Activated CD8-positive, alpha-beta T cell treated with anti-CD3 and anti-CD28 coated beads, Interleukin-2, amount 10 ng/mL, durations not matched to agents 7 days and 5 days (primary cell): ENCODE measurements at regions not wholly inside any gene's neighbourhood (a gene's known extent, or its start where the extent isn't known, plus 50 kb on each side); places are given as distances from the start of the nearest gene placed in this dataset.

ENCODE experiments used
- ATAC-seq: fragments of 150-1000 bp; cut with Tn5 transposase; one replicate; pipeline ENCODE4 v1.10.0; 2021; ENCODE audit warnings: moderate library complexity
- CTCF ChIA-PET: fragments of 350-600 bp; sonication (Branson Sonifier 250); formaldehyde crosslinking; loops from one replicate; lab custom pipeline; 2021; ENCODE audit warnings: antibody characterized with exemption; lab: Charles Lee
- POLR2A ChIA-PET: fragments of 350-600 bp; sonication (Branson Sonifier 250); formaldehyde crosslinking; loops from one replicate; lab custom pipeline; 2021; ENCODE audit warnings: antibody characterized with exemption; lab: Charles Lee
- DNase-seq: peaks from one replicate; pipeline ENCODE4 v3.0.0-alpha.2; 2020
- H3K27ac Mint-ChIP-seq: one replicate; pipeline ENCODE4 v1.8.0; 2021; ENCODE audit warnings: mild to moderate bottlenecking, mixed read lengths
- H3K27me3 Mint-ChIP-seq: one replicate; pipeline ENCODE4 v1.8.0; 2021; ENCODE audit warnings: low read depth, mixed read lengths
- H3K36me3 Mint-ChIP-seq: one replicate; pipeline ENCODE4 v1.8.0; 2021; ENCODE audit warnings: low read depth, mixed read lengths
- H3K4me1 Mint-ChIP-seq: one replicate; pipeline ENCODE4 v1.8.0; 2021; ENCODE audit warnings: low read depth, mixed read lengths
- H3K4me3 Mint-ChIP-seq: one replicate; pipeline ENCODE4 v1.8.0; 2021; ENCODE audit warnings: mild to moderate bottlenecking, mixed read lengths
- H3K9me3 Mint-ChIP-seq: one replicate; pipeline ENCODE4 v1.8.0; 2022; ENCODE audit warnings: mixed read lengths; ENCODE audit not compliant: insufficient read depth

GRCh38 chr5:20619591-20619990 lies 631.6 kb upstream of the CDH18 start:
- H3K27me3 Mint-ChIP-seq, result no peaks in the 10 kb centered on the region
- H3K27ac Mint-ChIP-seq, result no peak overlapping the region
- CTCF ChIA-PET, result no interaction called here

GRCh38 chr5:20618340-20618739 lies 630.3 kb upstream of the CDH18 start:
- no peaks in the 10 kb centered on the region for H3K27me3 Mint-ChIP-seq
- ATAC-seq (no peak), DNase-seq (no peak)
- H3K4me1 Mint-ChIP-seq, result no peaks in the 10 kb centered on the region
- ChIA-PET POLR2A (no interaction called here), CTCF (no interaction called here)
- no peaks in the 10 kb centered on the region for H3K36me3 Mint-ChIP-seq
- H3K4me3 Mint-ChIP-seq, result no peak overlapping the region
- H3K27ac Mint-ChIP-seq, result no peak overlapping the region
- H3K9me3 Mint-ChIP-seq, result no peaks in the 10 kb centered on the region

More at GRCh38 chr5:20619591-20619990, 631.6 kb upstream of the CDH18 start:
- Mint-ChIP-seq H3K36me3 (no peaks in the 10 kb centered on the region), H3K4me3 (no peak overlapping the region), H3K4me1 (no peaks in the 10 kb centered on the region), H3K9me3 (no peaks in the 10 kb centered on the region)
- POLR2A ChIA-PET, result no interaction called here
- DNase-seq, result no peak
- ATAC-seq, result no peak

GRCh38 chr5:20617841-20618240 lies 629.8 kb upstream of the CDH18 start:
- ATAC-seq (no peak), DNase-seq (no peak)
- H3K9me3 Mint-ChIP-seq, result no peaks in the 10 kb centered on the region
- H3K4me3 Mint-ChIP-seq, result no peak overlapping the region
- no peaks in the 10 kb centered on the region for H3K27me3 Mint-ChIP-seq
- H3K27ac Mint-ChIP-seq, result no peak overlapping the region
- ChIA-PET POLR2A (no interaction called here), CTCF (no interaction called here)
- H3K36me3 Mint-ChIP-seq, result no peaks in the 10 kb centered on the region
- H3K4me1 Mint-ChIP-seq, result no peaks in the 10 kb centered on the region

GRCh38 chr5:20615888-20616563 lies 628.0 kb upstream of the CDH18 start:
- POLR2A ChIA-PET, result no interaction called here
- H3K36me3 Mint-ChIP-seq, result no peaks in the 10 kb centered on the region

DNA sequence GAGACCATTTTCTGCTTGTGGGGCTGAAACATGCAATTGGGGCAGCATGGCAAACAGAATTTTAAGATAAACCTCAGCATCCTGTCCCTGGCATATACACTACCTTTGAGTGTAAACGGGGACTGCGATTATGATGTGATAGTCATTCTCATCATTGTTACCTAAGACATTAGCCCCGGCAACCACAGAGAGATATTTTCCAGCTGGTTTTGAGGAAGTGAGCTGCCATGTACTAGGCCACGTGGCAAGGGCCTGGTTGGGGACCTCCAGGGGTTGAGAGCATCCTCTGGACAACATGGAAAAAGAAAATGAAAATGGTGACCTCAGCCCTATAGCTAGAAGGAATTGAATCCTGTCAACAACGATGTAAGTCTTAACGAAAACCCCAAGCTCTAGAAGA lies 623.6 kb upstream of the CDH18 start:
- ATAC-seq, result no peak
- H3K4me3 Mint-ChIP-seq, result no peak overlapping the region
- no peaks in the 10 kb centered on the region for H3K36me3 Mint-ChIP-seq
- H3K4me1 Mint-ChIP-seq, result no peaks in the 10 kb centered on the region
- peaks cover 11% of the 10 kb centered on the region for H3K9me3 Mint-ChIP-seq
- ChIA-PET POLR2A (no interaction called here), CTCF (no interaction called here)
- H3K27ac Mint-ChIP-seq, result no peak overlapping the region
- DNase-seq, result no peak
- H3K27me3 Mint-ChIP-seq, result no peaks in the 10 kb centered on the region

More at GRCh38 chr5:20615888-20616563, 628.0 kb upstream of the CDH18 start:
- ATAC-seq (no peak), DNase-seq (no peak)
- peaks cover 7% of the 10 kb centered on the region for H3K9me3 Mint-ChIP-seq
- no peaks in the 10 kb centered on the region for H3K27me3 Mint-ChIP-seq
- no peak overlapping the region for H3K27ac Mint-ChIP-seq
- H3K4me3 Mint-ChIP-seq, result no peak overlapping the region
- H3K4me1 Mint-ChIP-seq, result no peaks in the 10 kb centered on the region
- CTCF ChIA-PET, result no interaction called here

DNA sequence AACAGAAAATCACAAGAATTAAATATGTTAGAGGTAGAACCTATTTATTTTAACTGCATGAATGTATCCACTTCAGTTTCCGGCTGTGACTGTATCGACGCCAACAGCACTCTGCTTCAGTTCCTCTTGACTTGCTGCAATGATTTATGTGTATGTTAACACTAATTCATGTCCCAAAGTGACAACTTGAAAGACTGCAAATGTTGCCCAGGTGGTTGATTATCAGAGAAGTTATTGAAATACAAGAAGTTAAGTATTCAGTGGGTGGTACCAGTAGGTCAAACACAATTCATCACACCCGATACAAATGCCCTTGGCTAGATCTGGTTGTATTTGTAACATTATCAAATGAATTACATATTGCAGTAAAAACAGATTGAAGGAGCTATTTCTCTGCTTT lies 622.7 kb upstream of the CDH18 start:
- POLR2A ChIA-PET, result no interaction called here
- CTCF ChIA-PET, result no interaction called here
- no peak for ATAC-seq
- no peaks in the 10 kb centered on the region for H3K36me3 Mint-ChIP-seq
- DNase-seq, result no peak
- no peak overlapping the region for H3K4me3 Mint-ChIP-seq
- H3K27me3 Mint-ChIP-seq, result no peaks in the 10 kb centered on the region
- H3K9me3 Mint-ChIP-seq, result peaks cover 11% of the 10 kb centered on the region
- no peaks in the 10 kb centered on the region for H3K4me1 Mint-ChIP-seq
- H3K27ac Mint-ChIP-seq, result no peak overlapping the region

- Mint-ChIP-seq H3K9me3 (peaks cover 16% of the 10 kb centered on the region), H3K27me3 (no peaks in the 10 kb centered on the region), H3K4me3 (no peak overlapping the region), H3K27ac (no peak overlapping the region), H3K36me3 (no peaks in the 10 kb centered on the region), H3K4me1 (no peaks in the 10 kb centered on the region)
- CTCF ChIA-PET, result no interaction called here
- DNase-seq (no peak), ATAC-seq (no peak)
- POLR2A ChIA-PET, result interaction anchor here (0.6 kb wide), 1 partner anchor 10 kb away, joined by 6 read pairs; no protein-coding TSS in a partner anchor
These were observed 621.1 kb upstream of the CDH18 start for GRCh38 chr5:20609126-20609525.

DNA sequence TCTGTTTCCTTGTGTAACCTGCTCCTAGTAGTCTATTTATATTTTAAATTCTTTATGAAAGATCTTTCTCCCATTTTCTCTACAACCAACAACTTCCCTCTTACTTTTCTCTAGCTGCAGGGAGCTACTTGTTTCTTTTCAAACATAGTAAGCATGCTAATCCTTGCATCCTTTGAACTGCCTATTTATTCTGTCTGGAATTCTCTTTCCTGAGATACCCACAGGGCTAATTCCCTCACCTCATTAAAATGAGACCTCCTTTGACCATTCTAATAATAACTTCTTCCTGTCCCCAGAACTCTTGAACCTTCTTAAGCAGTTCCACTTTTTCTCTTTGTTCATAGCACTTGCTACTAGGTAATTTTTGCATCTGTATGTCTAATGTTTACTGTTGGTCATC lies 620.6 kb upstream of the CDH18 start:
- no peaks in the 10 kb centered on the region for H3K27me3 Mint-ChIP-seq
- ChIA-PET POLR2A (interaction anchor here (0.6 kb wide), 1 partner anchor 9 kb away, joined by 6 read pairs; no protein-coding TSS in a partner anchor), CTCF (no interaction called here)

DNA sequence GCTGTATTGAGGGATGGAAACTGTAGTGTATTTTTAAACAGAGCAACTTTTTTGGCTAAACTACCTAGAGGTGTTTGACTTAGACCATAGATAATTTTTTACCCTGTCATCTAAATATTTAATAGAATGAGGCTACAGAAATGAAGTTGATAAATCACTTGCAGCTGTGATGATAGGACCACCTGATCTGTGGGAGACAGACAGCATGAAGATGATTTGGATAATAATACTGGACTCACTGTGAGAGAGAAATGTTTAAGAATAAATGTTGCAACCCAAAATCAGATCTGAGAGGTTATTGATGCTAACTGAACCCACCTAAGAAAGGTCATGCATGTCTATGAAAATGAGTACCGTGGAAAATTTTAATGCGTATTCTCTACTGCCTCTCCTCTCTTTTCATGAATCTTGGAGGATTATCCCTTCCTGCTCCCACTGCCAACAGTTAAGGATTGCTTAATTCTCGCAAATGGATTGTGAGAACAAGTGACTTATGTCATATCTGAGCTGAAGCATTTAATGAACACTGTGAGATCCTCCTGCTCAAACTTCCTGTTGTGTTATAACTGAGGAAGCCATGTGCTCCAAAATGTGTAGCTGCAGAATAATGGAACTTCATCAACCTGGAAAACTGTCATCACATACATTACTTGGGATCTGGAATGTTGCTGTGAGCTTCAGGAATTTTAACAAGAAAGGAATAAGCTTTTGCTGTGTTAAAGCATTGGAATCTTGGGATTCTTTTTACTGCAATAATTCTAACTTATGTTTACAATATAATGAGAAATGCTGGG lies 617.9 kb upstream of the CDH18 start:
- H3K9me3 Mint-ChIP-seq, result peaks cover 18% of the 10 kb centered on the region

More for the DNA sequence above, 620.6 kb upstream of the CDH18 start:
- ATAC-seq (no peak), DNase-seq (no peak)
- Mint-ChIP-seq H3K27ac (no peak overlapping the region), H3K4me3 (no peak overlapping the region), H3K36me3 (no peaks in the 10 kb centered on the region), H3K4me1 (no peaks in the 10 kb centered on the region), H3K9me3 (peaks cover 18% of the 10 kb centered on the region)

DNA sequence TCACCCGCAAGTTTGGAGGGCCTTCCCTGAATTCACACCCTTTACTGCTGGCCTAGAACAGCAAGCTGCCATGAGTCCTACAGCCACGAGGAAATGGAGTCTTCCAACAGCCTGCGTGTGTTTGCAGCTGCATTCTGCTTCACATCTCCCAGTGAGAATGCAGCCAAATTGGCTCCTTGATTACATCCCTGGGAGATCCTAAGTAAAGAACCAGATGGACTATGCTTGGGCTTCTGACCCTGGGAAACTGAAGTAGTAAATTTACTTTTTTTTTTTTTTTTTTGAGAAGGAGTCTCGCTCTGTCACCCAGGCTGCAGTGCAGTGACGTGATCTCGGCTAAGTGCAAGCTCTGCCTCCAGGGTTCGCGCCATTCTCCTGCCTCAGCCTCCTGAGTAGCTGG lies 617.0 kb upstream of the CDH18 start:
- Mint-ChIP-seq H3K27ac (no peak overlapping the region), H3K9me3 (peaks cover 21% of the 10 kb centered on the region), H3K4me3 (no peak overlapping the region), H3K4me1 (no peaks in the 10 kb centered on the region), H3K36me3 (no peaks in the 10 kb centered on the region), H3K27me3 (no peaks in the 10 kb centered on the region)
- CTCF ChIA-PET, result no interaction called here
- DNase-seq (no peak), ATAC-seq (no peak)
- POLR2A ChIA-PET, result no interaction called here

More for the DNA sequence above, 617.9 kb upstream of the CDH18 start:
- ATAC-seq, result no peak
- Mint-ChIP-seq H3K4me3 (no peak overlapping the region), H3K27me3 (no peaks in the 10 kb centered on the region), H3K27ac (no peak overlapping the region), H3K36me3 (no peaks in the 10 kb centered on the region), H3K4me1 (no peaks in the 10 kb centered on the region)
- no peak for DNase-seq
- ChIA-PET CTCF (no interaction called here), POLR2A (no interaction called here)

GRCh38 chr5:20601678-20602100 lies 613.7 kb upstream of the CDH18 start:
- Mint-ChIP-seq H3K4me3 (no peak overlapping the region), H3K9me3 (peaks cover 18% of the 10 kb centered on the region), H3K36me3 (no peaks in the 10 kb centered on the region), H3K4me1 (no peaks in the 10 kb centered on the region), H3K27ac (no peak overlapping the region), H3K27me3 (no peaks in the 10 kb centered on the region)
- CTCF ChIA-PET, result no interaction called here
- DNase-seq (no peak), ATAC-seq (no peak)
- POLR2A ChIA-PET, result no interaction called here

DNA sequence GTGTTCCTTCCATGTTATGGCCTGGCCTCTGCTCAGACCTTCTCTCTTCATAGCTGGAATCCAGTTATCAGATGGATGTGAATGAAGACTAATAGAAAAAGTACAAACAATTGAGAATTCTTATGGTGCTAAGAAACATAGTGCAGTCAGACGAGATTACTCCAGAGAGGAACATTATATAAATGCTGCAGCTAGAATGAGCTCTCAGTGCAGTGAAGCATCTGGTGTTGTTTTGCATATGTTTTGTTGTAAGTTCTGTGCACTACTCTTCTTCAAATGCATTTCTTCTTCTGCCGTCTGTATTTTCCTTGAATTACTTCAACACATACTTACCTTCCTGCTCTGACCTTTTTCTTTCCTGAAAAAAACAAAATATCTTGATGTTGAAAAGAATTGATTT lies 602.4 kb upstream of the CDH18 start:
- Mint-ChIP-seq H3K36me3 (no peaks in the 10 kb centered on the region), H3K9me3 (no peaks in the 10 kb centered on the region), H3K27ac (no peak overlapping the region), H3K4me1 (no peaks in the 10 kb centered on the region), H3K4me3 (no peak overlapping the region), H3K27me3 (no peaks in the 10 kb centered on the region)
- ChIA-PET POLR2A (no interaction called here), CTCF (no interaction called here)
- DNase-seq (no peak), ATAC-seq (no peak)
